Activated CD8-positive, alpha-beta T cell treated with anti-CD3 and anti-CD28 coated beads for 36 hours (primary cell): ENCODE measurements at regions not wholly inside any gene's neighbourhood (a gene's known extent, or its start where the extent isn't known, plus 50 kb on each side); places are given as distances from the start of the nearest gene placed in this dataset.

Experiments
- ATAC-seq: fragments of 200-7000 bp; cut with Tn5 transposase; one replicate; pipeline ENCODE4 v1.10.0; 2021; ENCODE audit warnings: mild to moderate bottlenecking, moderate library complexity
- CTCF ChIA-PET: fragments of 350-600 bp; sonication (Branson Sonifier 250); formaldehyde crosslinking; loops from one replicate; lab custom pipeline; 2021; ENCODE audit warnings: antibody characterized with exemption; lab: Charles Lee
- POLR2A ChIA-PET: fragments of 350-600 bp; sonication (Branson Sonifier 250); formaldehyde crosslinking; loops from one replicate; lab custom pipeline; 2021; ENCODE audit warnings: antibody characterized with exemption; lab: Charles Lee
- DNase-seq: peaks from one replicate; pipeline ENCODE4 v3.0.0-alpha.2; 2020
- H3K27ac Mint-ChIP-seq: one replicate; pipeline ENCODE4 v1.8.0; 2021; ENCODE audit warnings: mild to moderate bottlenecking, mixed read lengths
- H3K27me3 Mint-ChIP-seq: one replicate; pipeline ENCODE4 v1.8.0; 2021; ENCODE audit warnings: mixed read lengths
- H3K36me3 Mint-ChIP-seq: one replicate; pipeline ENCODE4 v1.8.0; 2021; ENCODE audit warnings: low read depth, mixed read lengths
- H3K4me1 Mint-ChIP-seq: one replicate; pipeline ENCODE4 v1.8.0; 2021; ENCODE audit warnings: low read depth, mixed read lengths
- H3K4me3 Mint-ChIP-seq: one replicate; pipeline ENCODE4 v1.8.0; 2021; ENCODE audit warnings: mild to moderate bottlenecking, moderate library complexity, mixed read lengths
- H3K9me3 Mint-ChIP-seq: one replicate; pipeline ENCODE4 v1.8.0; 2021; ENCODE audit warnings: mixed read lengths
- CTCF ChIP-seq: fragments of 200-600 bp; IDR thresholded peaks from one replicate; pipeline ENCODE4 v1.8.0; 2022; ENCODE audit warnings: antibody characterized with exemption, mild to moderate bottlenecking
- intact Hi-C: fragments of 100-400 bp; cut with micrococcal nuclease; formaldehyde crosslinking; loops from one replicate; pipeline ENCODE4 v1.10.0; 2022

- no peaks in the 10 kb centered on the region for H3K4me1 Mint-ChIP-seq
- no peaks in the 10 kb centered on the region for H3K27me3 Mint-ChIP-seq
- POLR2A ChIA-PET = no interaction called here
- CTCF ChIA-PET = interaction anchor here (1.6 kb wide), 1 partner anchor 12 kb away, joined by 4 read pairs; no protein-coding TSS in a partner anchor
- peak; percentile 15 for TF ChIP-seq CTCF
- H3K9me3 Mint-ChIP-seq = no peaks in the 10 kb centered on the region
- H3K27ac Mint-ChIP-seq = no peak overlapping the region
- DNase-seq (peak; percentile 8), ATAC-seq (no peak)
- no peak overlapping the region for H3K4me3 Mint-ChIP-seq
- intact Hi-C loops = no loop called here
- no peaks in the 10 kb centered on the region for H3K36me3 Mint-ChIP-seq
These were observed 132.7 kb upstream of the CXCL12 start for GRCh38 chr10:44517635-44518034.

GRCh38 chr10:44519361-44519760, 134.5 kb upstream of the CXCL12 start:
- POLR2A ChIA-PET = no interaction called here
- Mint-ChIP-seq H3K9me3 (no peaks in the 10 kb centered on the region), H3K4me1 (no peaks in the 10 kb centered on the region), H3K27me3 (no peaks in the 10 kb centered on the region), H3K27ac (no peak overlapping the region), H3K4me3 (no peak overlapping the region), H3K36me3 (no peaks in the 10 kb centered on the region)
- ATAC-seq (no peak), DNase-seq (no peak)
- intact Hi-C loops = no loop called here
- CTCF ChIA-PET = no interaction called here
- no peak for TF ChIP-seq CTCF

DNA sequence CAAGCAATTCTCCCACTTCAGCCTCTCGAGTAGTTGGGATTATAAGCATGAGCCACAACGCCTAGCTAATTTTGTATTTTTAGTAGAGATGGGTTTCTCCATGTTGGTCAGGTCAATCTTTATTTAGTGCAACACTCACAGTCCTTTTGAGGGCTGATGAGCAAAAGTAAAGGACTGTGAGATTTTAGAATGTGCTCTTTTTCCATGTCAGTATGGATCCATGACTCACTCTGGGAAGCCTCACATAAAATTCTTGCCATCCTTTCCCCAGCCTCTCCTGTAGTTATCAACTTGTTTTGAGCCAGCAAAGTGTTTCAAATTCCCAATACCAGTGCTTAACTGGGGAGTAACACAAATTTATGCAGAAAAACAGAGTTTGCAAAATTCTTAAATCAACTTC, 135.8 kb upstream of the CXCL12 start:
- intact Hi-C loops = no loop called here
- TF ChIP-seq CTCF = no peak
- Mint-ChIP-seq H3K27me3 (no peaks in the 10 kb centered on the region), H3K36me3 (no peaks in the 10 kb centered on the region), H3K4me1 (no peaks in the 10 kb centered on the region), H3K9me3 (no peaks in the 10 kb centered on the region), H3K27ac (no peak overlapping the region), H3K4me3 (no peak overlapping the region)
- no peak for ATAC-seq
- no peak for DNase-seq
- CTCF ChIA-PET = no interaction called here
- POLR2A ChIA-PET = no interaction called here

- Mint-ChIP-seq H3K36me3 (no peaks in the 10 kb centered on the region), H3K4me1 (no peaks in the 10 kb centered on the region), H3K4me3 (no peak overlapping the region), H3K27ac (no peak overlapping the region), H3K9me3 (peaks cover 3% of the 10 kb centered on the region), H3K27me3 (no peaks in the 10 kb centered on the region)
- ChIA-PET POLR2A (no interaction called here), CTCF (no interaction called here)
- no peak for TF ChIP-seq CTCF
- no peak for ATAC-seq
- DNase-seq = no peak
- intact Hi-C loops = no loop called here
These were observed 154.3 kb upstream of the CXCL12 start for GRCh38 chr10:44539178-44539577.

DNA sequence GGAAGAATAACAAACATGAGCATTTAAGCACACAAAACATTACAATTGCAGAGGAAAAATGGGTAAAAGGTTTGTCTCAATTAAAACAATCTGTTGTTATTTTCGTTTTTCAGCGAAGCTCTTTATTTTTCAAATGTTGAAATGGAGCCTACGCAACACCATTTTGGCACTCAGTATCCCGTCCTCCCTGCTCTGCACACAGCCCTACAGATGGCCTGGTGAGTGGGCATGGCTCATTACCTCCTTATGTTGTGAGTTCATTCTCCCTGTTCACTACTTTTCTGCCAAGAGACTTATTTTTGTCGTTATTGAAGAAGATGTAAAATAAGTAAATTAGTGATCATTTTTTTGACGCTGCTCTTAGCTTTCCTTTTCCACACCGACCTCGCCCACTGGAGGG, 167.8 kb upstream of the CXCL12 start:
- TF ChIP-seq CTCF = no peak
- intact Hi-C loops = no loop called here
- H3K36me3 Mint-ChIP-seq = no peaks in the 10 kb centered on the region
- no peak for ATAC-seq
- peaks cover 6% of the 10 kb centered on the region for H3K9me3 Mint-ChIP-seq
- H3K27ac Mint-ChIP-seq = no peak overlapping the region
- no peaks in the 10 kb centered on the region for H3K4me1 Mint-ChIP-seq
- POLR2A ChIA-PET = no interaction called here
- CTCF ChIA-PET = no interaction called here
- peaks cover 7% of the 10 kb centered on the region for H3K27me3 Mint-ChIP-seq
- DNase-seq = no peak
- no peak overlapping the region for H3K4me3 Mint-ChIP-seq
